K562 (cell line): ENCODE measurements at regions not wholly inside any gene's neighbourhood (a gene's known extent, or its start where the extent isn't known, plus 50 kb on each side); places are given as distances from the start of the nearest gene placed in this dataset.

Experiments
- ATAC-seq: fragments of 200-7000 bp; cut with Tn5 transposase; 3 replicates; pipeline ENCODE4 v1.9.1; 2020; ENCODE audit warnings: moderate library complexity
- BruUV-seq: library from RNA; stranded (reverse); fragments of 400-500 nt; replicated peaks from 2 replicates; lab custom pipeline; 2021; lab: Mats Ljungman, UMichigan
- CTCF ChIA-PET: fragments of 300-600 bp; formaldehyde crosslinking; extraction: SDS; loops from one replicate; lab custom pipeline; 2021; ENCODE audit warnings: low intra/inter-chr PET ratio; lab: Yijun Ruan, JAX
- POLR2A ChIA-PET: fragments of 300-600, 350-650 bp; sonication (Branson Sonifier 250); formaldehyde crosslinking; extraction: SDS; loops from one replicate; lab custom pipeline; 2021; ENCODE audit warnings: antibody characterized with exemption, inconsistent platforms; lab: Yijun Ruan, JAX
- DNase-seq, 4 experiments: peaks; one replicate each; pipeline versions ENCODE4 v3.0.0 to v3.0.0-alpha.2; 2011 to 2018; ENCODE audit warnings: low spot score in 3 of 4, mixed read lengths in 3 of 4; ENCODE audit errors: extremely low read depth in 1 of 4
- FAIRE-seq: peaks from 2 replicates; lab custom pipeline; 2011; peaks lifted over from hg19 to GRCh38; lab: Jason Lieb, UNC
- H2AFZ ChIP-seq: 2 replicates; pipeline ENCODE4 v1.6.0; 2011; ENCODE audit warnings: low read depth, low read length, control low read depth, inconsistent platforms
- H3K27ac ChIP-seq: fragments of 200-600 bp; 3 replicates; pipeline ENCODE4 v1.8.0; 2011; ENCODE audit warnings: low read depth, mild to moderate bottlenecking, control low read depth, inconsistent platforms, low read length, moderate library complexity, mixed read lengths; ENCODE audit errors: extremely low read depth
- H3K27me3 ChIP-seq, 2 experiments: fragments of 300-600 bp in 1 of 2; 2 replicates in 1 of 2; 3 replicates in 1 of 2; pipeline versions ENCODE4 v1.6.0 to v1.8.0; 2011; ENCODE audit warnings: inconsistent platforms in 2 of 2, low read length in 2 of 2, mild to moderate bottlenecking in 1 of 2, mixed read lengths in 1 of 2, moderate library complexity in 1 of 2; ENCODE audit not compliant: control insufficient read depth in 2 of 2, insufficient read depth in 2 of 2
- H3K36me3 ChIP-seq: fragments of 300-600 bp; 3 replicates; pipeline ENCODE4 v1.8.0; 2011; ENCODE audit warnings: mild to moderate bottlenecking, low read length, inconsistent platforms; ENCODE audit not compliant: control insufficient read depth, insufficient read depth
- H3K4me1 ChIP-seq, 2 experiments: fragments of 200-600 bp in 1 of 2; replicated peaks in 1 of 2; 2 replicates in 1 of 2; 3 replicates in 1 of 2; pipeline versions ENCODE4 v1.5.1 to v1.8.0; 2011; ENCODE audit warnings: inconsistent platforms in 2 of 2, low read length in 2 of 2, mild to moderate bottlenecking in 1 of 2, mixed read lengths in 1 of 2, moderate library complexity in 1 of 2; ENCODE audit not compliant: control insufficient read depth in 2 of 2, insufficient read depth in 2 of 2
- H3K4me2 ChIP-seq: 2 replicates; pipeline ENCODE4 v1.6.1; 2011; ENCODE audit warnings: low read length, control low read depth, inconsistent platforms, mixed read lengths; ENCODE audit not compliant: insufficient read depth
- H3K4me3 ChIP-seq: fragments of 200-600 bp; sonication (generic), shearing (Covaris generic); 2 replicates; pipeline ENCODE4 v1.5.1; 2016; ENCODE audit warnings: control low read depth, inconsistent platforms
- H3K79me2 ChIP-seq: fragments of 200-600 bp; 3 replicates; pipeline ENCODE4 v1.8.0; 2011; ENCODE audit warnings: low read length, inconsistent platforms; ENCODE audit not compliant: control insufficient read depth, insufficient read depth
- H3K9ac ChIP-seq, 2 experiments: 2 replicates each; pipeline versions ENCODE4 v1.6.0 to v1.6.1; 2011; ENCODE audit warnings: low read depth in 2 of 2, low read length in 2 of 2, control low read depth in 1 of 2, inconsistent platforms in 1 of 2, mild to moderate bottlenecking in 1 of 2, mixed read lengths in 1 of 2; ENCODE audit not compliant: insufficient read depth in 1 of 2
- H3K9me1 ChIP-seq: one replicate; pipeline ENCODE4 v1.6.0; 2011; ENCODE audit warnings: inconsistent platforms, mild to moderate bottlenecking, low read length, moderate library complexity; ENCODE audit not compliant: control insufficient read depth, insufficient read depth
- H3K9me3 ChIP-seq: replicated peaks from 2 replicates; pipeline ENCODE4 v1.5.1; 2011; ENCODE audit warnings: low read depth, low read length, inconsistent platforms; ENCODE audit not compliant: control insufficient read depth, insufficient read depth
- H4K20me1 ChIP-seq: replicated peaks from 2 replicates; pipeline ENCODE4 v1.6.1; 2011; ENCODE audit warnings: low read length, inconsistent platforms, mixed read lengths; ENCODE audit not compliant: control insufficient read depth, insufficient read depth
- KAT2B ChIP-seq: IDR thresholded peaks from one replicate; pipeline ENCODE4 v1.6.1; 2012; ENCODE audit warnings: low read depth, mild to moderate bottlenecking, control low read depth, inconsistent platforms, low read length, moderate library complexity
- RAD51 ChIP-seq: fragments of 450-650 bp; IDR thresholded peaks from 2 replicates; pipeline ENCODE4 v1.7.1; 2016; ENCODE audit warnings: low read depth, mild to moderate bottlenecking, borderline replicate concordance
- SMARCC2 ChIP-seq: fragments of 450-650 bp; IDR thresholded peaks from 2 replicates; pipeline ENCODE4 v1.6.1; 2017; ENCODE audit warnings: antibody characterized with exemption, moderate library complexity, mild to moderate bottlenecking, low read depth
- SP1 ChIP-seq: sonication (generic); formaldehyde crosslinking; IDR thresholded peaks from 2 replicates; pipeline ENCODE4 v1.8.1; 2022; ENCODE audit warnings: mild to moderate bottlenecking, missing genetic modification reagents
- ZBED1 ChIP-seq: IDR thresholded peaks from 2 replicates; pipeline ENCODE4 v1.6.1; 2014
- ZNF282 ChIP-seq: sonication (generic); formaldehyde crosslinking; IDR thresholded peaks from 2 replicates; pipeline ENCODE4 v1.8.1; 2023; ENCODE audit warnings: missing genetic modification reagents
- ZNF551 ChIP-seq: fragments of 250-450 bp; sonication (Bioruptor Pico); IDR thresholded peaks from 2 replicates; pipeline ENCODE4 v1.5.0; 2021; ENCODE audit warnings: mild to moderate bottlenecking, moderate library complexity
- WGBS: fragments of 100-300 bp; shearing (Covaris generic); methylation state at CpG from one replicate; pipeline ENCODE4 v1.1.6; 2016; ENCODE audit warnings: low coverage, mixed read lengths; ENCODE audit not compliant: insufficient coverage; ENCODE audit errors: missing lambda C conversion rate; 5-methylcytosine and 5-hydroxymethylcytosine counted together
- in situ Hi-C: fragments of 300-500 bp; cut with MboI; formaldehyde crosslinking; loops from 4 replicates; pipeline ENCODE4 v1.15.0; 2018; ENCODE audit warnings: inconsistent platforms, mixed read lengths
- intact Hi-C: fragments of 100-400 bp; cut with micrococcal nuclease; formaldehyde crosslinking; loops from 2 replicates; pipeline ENCODE4 v1.14.2; 2022
- TF ChIP-seq, protein P1 (sequence below): sonication (generic); formaldehyde crosslinking; IDR thresholded peaks from 2 replicates; pipeline ENCODE4 v1.8.0; 2023; ENCODE audit warnings: mild to moderate bottlenecking, missing genetic modification reagents
- TF ChIP-seq, protein P2 (sequence below): sonication (generic); formaldehyde crosslinking; IDR thresholded peaks from 2 replicates; pipeline ENCODE4 v1.8.1; 2022; ENCODE audit warnings: missing genetic modification reagents
- TF ChIP-seq, protein P3 (sequence below): fragments of 200-800 bp; sonication (Bioruptor generic); IDR thresholded peaks from 2 replicates; pipeline ENCODE4 v1.6.1; 2017; ENCODE audit warnings: missing genetic modification characterization, missing compliant biosample characterization

DNA sequence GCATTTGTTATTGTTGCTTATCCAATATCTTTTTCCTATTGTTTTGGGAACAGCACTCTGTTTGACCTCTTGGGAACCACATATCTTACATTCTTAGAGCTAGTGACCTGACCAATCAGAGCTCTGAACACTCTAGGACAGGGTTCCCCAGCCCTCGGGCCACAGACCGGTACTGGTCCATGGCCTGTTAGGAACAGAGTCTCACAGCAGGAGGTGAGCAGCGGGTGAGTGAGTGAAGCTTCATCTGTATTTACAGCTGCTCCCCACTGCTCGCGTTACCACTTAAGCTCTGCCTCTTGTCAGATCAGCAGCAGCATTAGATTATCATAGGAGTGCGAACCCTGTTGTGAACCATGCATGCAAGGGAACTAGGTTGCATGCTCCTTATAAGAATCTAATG lies 226.0 kb upstream of the TSHZ2 start:
- ChIA-PET POLR2A (interaction anchor here (0.6 kb wide), 1 partner anchor 9 kb away, joined by 3 read pairs; no protein-coding TSS in a partner anchor), CTCF (no interaction called here)
- FAIRE-seq (no peak), ATAC-seq (no peak), DNase-seq (no peak)
- H3K27me3 ChIP-seq: no peaks in the 10 kb centered on the region
- no peak overlapping the region for H3K4me2 ChIP-seq
- H4K20me1 ChIP-seq: no peaks in the 10 kb centered on the region
- H3K4me3 ChIP-seq: no peak overlapping the region
- no peaks in the 10 kb centered on the region for H3K9me1 ChIP-seq
- no peaks in the 10 kb centered on the region for H3K4me1 ChIP-seq
- H3K79me2 ChIP-seq: no peaks in the 10 kb centered on the region
- no peak for TF ChIP-seq ZBED1
- TF ChIP-seq, protein P1, sequence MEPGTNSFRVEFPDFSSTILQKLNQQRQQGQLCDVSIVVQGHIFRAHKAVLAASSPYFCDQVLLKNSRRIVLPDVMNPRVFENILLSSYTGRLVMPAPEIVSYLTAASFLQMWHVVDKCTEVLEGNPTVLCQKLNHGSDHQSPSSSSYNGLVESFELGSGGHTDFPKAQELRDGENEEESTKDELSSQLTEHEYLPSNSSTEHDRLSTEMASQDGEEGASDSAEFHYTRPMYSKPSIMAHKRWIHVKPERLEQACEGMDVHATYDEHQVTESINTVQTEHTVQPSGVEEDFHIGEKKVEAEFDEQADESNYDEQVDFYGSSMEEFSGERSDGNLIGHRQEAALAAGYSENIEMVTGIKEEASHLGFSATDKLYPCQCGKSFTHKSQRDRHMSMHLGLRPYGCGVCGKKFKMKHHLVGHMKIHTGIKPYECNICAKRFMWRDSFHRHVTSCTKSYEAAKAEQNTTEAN (CRISPR knock-in tag): no peak
- no peak for TF ChIP-seq SMARCC2
- no peak for TF ChIP-seq ZNF282
- no peak for TF ChIP-seq KAT2B
- no peak for TF ChIP-seq SP1 (CRISPR knock-in tag)
- TF ChIP-seq, protein P2, sequence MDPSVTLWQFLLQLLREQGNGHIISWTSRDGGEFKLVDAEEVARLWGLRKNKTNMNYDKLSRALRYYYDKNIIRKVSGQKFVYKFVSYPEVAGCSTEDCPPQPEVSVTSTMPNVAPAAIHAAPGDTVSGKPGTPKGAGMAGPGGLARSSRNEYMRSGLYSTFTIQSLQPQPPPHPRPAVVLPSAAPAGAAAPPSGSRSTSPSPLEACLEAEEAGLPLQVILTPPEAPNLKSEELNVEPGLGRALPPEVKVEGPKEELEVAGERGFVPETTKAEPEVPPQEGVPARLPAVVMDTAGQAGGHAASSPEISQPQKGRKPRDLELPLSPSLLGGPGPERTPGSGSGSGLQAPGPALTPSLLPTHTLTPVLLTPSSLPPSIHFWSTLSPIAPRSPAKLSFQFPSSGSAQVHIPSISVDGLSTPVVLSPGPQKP (CRISPR knock-in tag): no peak
- TF ChIP-seq RAD51: no peak
- TF ChIP-seq, protein P3, sequence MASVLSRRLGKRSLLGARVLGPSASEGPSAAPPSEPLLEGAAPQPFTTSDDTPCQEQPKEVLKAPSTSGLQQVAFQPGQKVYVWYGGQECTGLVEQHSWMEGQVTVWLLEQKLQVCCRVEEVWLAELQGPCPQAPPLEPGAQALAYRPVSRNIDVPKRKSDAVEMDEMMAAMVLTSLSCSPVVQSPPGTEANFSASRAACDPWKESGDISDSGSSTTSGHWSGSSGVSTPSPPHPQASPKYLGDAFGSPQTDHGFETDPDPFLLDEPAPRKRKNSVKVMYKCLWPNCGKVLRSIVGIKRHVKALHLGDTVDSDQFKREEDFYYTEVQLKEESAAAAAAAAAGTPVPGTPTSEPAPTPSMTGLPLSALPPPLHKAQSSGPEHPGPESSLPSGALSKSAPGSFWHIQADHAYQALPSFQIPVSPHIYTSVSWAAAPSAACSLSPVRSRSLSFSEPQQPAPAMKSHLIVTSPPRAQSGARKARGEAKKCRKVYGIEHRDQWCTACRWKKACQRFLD: no peak
- no peak for TF ChIP-seq ZNF551 (CRISPR knock-in tag)
- intact Hi-C loops: no loop called here
- in situ Hi-C loops: no loop called here
- no peak overlapping the region for H3K27ac ChIP-seq
- H2AFZ ChIP-seq: no peak overlapping the region
- no peaks in the 10 kb centered on the region for H3K9me3 ChIP-seq
- 3% methylated on average over 6 of the region's 6 CpGs for WGBS
- no peak overlapping the region for H3K9ac ChIP-seq
- H3K36me3 ChIP-seq: no peaks in the 10 kb centered on the region
- no TSS peak for BruUV-seq
